HUES6 (cell line): ENCODE measurements at regions not wholly inside any gene's neighbourhood (a gene's known extent, or its start where the extent isn't known, plus 50 kb on each side); places are given as distances from the start of the nearest gene placed in this dataset.
"Not testable (repeated sequence)": the region's sequence is repeated elsewhere in the genome, so short reads cannot be mapped to it uniquely, and the experiment has no call there.

Experiments used
- H3K27ac ChIP-seq: 2 replicates; pipeline ENCODE4 v1.7.0; 2013; ENCODE audit warnings: low read depth, mild to moderate bottlenecking, low read length, inconsistent platforms
- H3K27me3 ChIP-seq: 2 replicates; pipeline ENCODE4 v1.6.1; 2013; ENCODE audit warnings: low read length; ENCODE audit not compliant: control insufficient read depth, insufficient read depth
- H3K36me3 ChIP-seq: 2 replicates; pipeline ENCODE4 v1.6.1; 2013; ENCODE audit warnings: low read length; ENCODE audit not compliant: control insufficient read depth, insufficient read depth
- H3K4me1 ChIP-seq: 2 replicates; pipeline ENCODE4 v1.6.1; 2013; ENCODE audit warnings: low read length; ENCODE audit not compliant: control insufficient read depth, insufficient read depth
- H3K4me3 ChIP-seq: 2 replicates; pipeline ENCODE4 v1.5.1; 2013; ENCODE audit warnings: low read depth, low read length
- H3K9ac ChIP-seq: one replicate; pipeline ENCODE4 v1.6.1; 2013; ENCODE audit warnings: mild to moderate bottlenecking, low read length
- H3K9me3 ChIP-seq: 2 replicates; pipeline ENCODE4 v1.6.1; 2013; ENCODE audit warnings: low read depth, low read length; ENCODE audit not compliant: control insufficient read depth, insufficient read depth

DNA sequence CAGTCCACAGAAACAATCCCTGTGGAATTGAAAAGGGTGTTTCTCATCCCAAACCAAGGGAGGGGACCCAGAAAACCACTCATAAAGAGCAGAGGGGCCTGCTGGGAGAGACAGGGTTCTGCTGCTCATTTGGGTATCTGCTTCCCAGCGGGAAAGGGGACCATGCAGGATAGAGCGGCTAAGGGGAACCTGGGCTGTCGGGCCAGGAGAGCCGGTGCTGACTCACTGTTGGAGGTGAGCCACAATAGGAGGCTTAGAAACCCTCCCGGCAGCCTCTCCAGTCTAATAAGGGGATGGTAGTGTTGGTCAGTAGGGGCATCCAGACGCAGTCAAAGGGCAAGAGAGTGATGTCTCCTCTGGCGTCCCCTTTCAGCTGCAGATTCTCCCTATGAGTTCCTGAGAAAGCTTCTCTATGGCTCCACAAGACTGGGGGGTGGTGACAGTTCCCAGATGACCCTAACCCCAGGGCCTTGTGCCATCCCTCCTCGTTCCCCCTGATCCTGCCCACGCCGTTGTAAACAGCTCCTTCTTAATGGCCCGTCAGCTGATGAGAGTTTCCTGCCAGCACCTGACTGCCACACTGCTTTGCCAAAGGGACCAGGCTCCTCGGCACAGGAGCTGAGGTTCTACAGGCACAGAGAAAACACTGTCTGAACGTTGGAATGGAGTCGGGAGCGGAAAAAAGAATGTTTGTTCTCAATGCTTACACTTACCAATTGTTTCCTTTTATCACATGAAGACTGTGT lies 646.1 kb upstream of the DEFB115 start:
- peaks cover 80% of the 10 kb centered on the region for H3K9me3 ChIP-seq
- H3K4me3 ChIP-seq, result no peak overlapping the region
- no peak overlapping the region for H3K9ac ChIP-seq
- H3K27ac ChIP-seq, result no peak overlapping the region
- H3K4me1 ChIP-seq, result no peaks in the 10 kb centered on the region
- H3K36me3 ChIP-seq, result no peaks in the 10 kb centered on the region
- H3K27me3 ChIP-seq, result no peaks in the 10 kb centered on the region

DNA sequence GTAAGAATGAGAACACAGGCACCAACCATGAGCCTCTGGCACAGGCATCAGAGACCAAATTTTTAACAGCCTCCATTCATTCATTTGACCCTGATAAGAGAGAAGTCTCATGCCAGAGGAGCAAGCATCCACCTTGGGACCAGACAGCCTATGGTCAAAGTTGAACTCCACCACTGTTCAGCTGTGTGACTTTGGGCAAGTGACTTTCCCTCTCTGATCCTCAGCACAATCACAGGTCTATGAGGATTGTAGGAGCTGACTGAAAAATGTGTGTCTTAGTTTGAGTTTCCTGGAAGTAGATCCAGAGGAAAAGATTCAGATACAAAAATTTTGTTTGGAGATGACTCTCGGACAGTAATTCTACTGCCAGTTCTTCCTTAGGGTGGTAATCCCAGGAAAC lies 645.1 kb upstream of the DEFB115 start:
- Histone ChIP-seq H3K9me3 (peaks cover 81% of the 10 kb centered on the region; the same call in 1 of the 2 replicates), H3K27ac (no peak overlapping the region), H3K9ac (no peak overlapping the region), H3K4me1 (no peaks in the 10 kb centered on the region), H3K4me3 (no peak overlapping the region), H3K27me3 (no peaks in the 10 kb centered on the region), H3K36me3 (no peaks in the 10 kb centered on the region)

GRCh38 chr20:30621346-30621745 lies 636.1 kb upstream of the DEFB115 start:
- peaks cover 45% of the 10 kb centered on the region; the same call in 1 of the 2 replicates for H3K9me3 ChIP-seq
- H3K4me3 ChIP-seq, H3K9ac ChIP-seq, H3K27ac ChIP-seq, H3K4me1 ChIP-seq, H3K27me3 ChIP-seq, H3K36me3 ChIP-seq: not testable (repeated sequence)

DNA sequence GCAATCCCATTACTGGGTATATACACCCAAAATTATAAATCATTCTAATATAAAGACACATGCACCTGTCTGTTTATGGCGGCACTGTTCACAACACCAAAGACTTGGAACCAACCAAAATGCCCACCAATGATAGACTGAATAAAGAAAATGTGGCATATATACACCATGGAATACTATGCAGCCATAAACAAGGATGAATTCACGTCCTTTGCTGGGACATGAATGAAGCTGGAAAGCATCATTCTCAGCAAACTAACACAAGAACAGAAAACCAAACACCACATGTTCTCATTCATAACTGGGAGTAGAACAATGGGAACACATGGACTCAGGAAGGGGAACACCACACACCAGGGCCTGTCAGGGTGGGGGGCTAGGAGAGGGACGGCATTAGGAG lies 633.2 kb upstream of the DEFB115 start:
- H3K4me3 ChIP-seq, H3K4me1 ChIP-seq, H3K9ac ChIP-seq, H3K27me3 ChIP-seq, H3K36me3 ChIP-seq, H3K27ac ChIP-seq: not testable (repeated sequence)
- H3K9me3 ChIP-seq, result peaks cover 44% of the 10 kb centered on the region; the same call in 1 of the 2 replicates

GRCh38 chr20:30629376-30629775 lies 628.1 kb upstream of the DEFB115 start:
- H3K9ac ChIP-seq, H3K27me3 ChIP-seq, H3K4me1 ChIP-seq, H3K27ac ChIP-seq, H3K36me3 ChIP-seq, H3K4me3 ChIP-seq: not testable (repeated sequence)
- peaks cover 37% of the 10 kb centered on the region; the same call in 1 of the 2 replicates for H3K9me3 ChIP-seq

GRCh38 chr20:30630761-30631160 lies 626.7 kb upstream of the DEFB115 start:
- H3K9ac ChIP-seq, result no peak overlapping the region
- no peaks in the 10 kb centered on the region for H3K27me3 ChIP-seq
- no peak overlapping the region for H3K27ac ChIP-seq
- peaks cover 42% of the 10 kb centered on the region; the same call in 1 of the 2 replicates for H3K9me3 ChIP-seq
- H3K36me3 ChIP-seq, result no peaks in the 10 kb centered on the region
- no peak overlapping the region for H3K4me3 ChIP-seq
- H3K4me1 ChIP-seq, result no peaks in the 10 kb centered on the region

DNA sequence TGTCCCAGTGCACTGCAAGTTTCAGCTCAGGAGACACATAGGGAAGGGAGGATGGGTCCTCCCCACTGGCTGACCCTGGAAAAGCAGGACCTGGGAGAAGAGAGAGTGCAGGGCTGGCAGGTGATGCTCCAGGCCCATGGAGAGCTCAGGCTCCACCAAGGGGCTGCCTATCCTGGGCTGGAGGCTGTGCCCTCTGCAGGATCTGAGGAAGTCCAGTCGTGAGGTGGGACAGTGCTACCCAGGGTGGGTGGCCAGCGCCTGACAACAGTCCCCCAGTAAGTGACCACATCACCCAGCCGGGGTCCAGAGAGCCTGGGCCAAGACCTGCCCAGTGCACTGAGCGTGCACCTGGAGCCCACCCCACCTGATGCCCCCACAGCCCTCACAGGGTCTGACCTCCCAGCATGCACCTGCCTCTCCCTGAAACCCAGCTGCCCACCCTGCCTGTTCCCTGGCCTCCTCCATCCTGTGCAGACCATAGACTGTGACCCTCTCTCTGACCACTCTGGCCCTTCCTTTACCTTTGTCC lies 626.1 kb upstream of the DEFB115 start:
- not testable (repeated sequence) for H3K27ac ChIP-seq, H3K36me3 ChIP-seq, H3K27me3 ChIP-seq, H3K4me3 ChIP-seq, H3K9ac ChIP-seq, H3K4me1 ChIP-seq
- peaks cover 42% of the 10 kb centered on the region; the same call in 1 of the 2 replicates for H3K9me3 ChIP-seq

DNA sequence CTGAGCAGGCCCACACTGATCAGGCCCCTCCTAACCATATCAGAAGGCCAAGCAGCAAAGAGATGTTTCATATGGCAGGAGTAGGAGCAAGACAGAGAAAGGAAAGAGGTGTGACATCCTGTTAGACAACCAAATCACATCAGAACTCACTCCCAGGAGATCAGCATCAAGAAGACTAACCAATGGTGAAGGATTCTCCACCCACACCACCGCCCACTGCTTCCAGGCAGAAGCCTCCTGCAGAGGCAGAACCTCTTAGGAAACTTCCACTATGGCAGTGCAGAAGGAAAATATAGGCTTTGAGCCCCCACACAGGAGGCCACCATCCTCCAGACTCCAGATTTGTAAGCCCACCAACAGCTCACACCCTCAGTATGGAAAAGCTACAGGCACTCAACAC lies 624.7 kb upstream of the DEFB115 start:
- not testable (repeated sequence) for H3K27ac ChIP-seq, H3K9ac ChIP-seq, H3K27me3 ChIP-seq, H3K4me1 ChIP-seq, H3K36me3 ChIP-seq, H3K4me3 ChIP-seq
- H3K9me3 ChIP-seq, result peaks cover 36% of the 10 kb centered on the region; the same call in 1 of the 2 replicates

GRCh38 chr20:30641522-30641921 lies 615.9 kb upstream of the DEFB115 start:
- H3K27ac ChIP-seq, H3K36me3 ChIP-seq, H3K9ac ChIP-seq, H3K4me1 ChIP-seq, H3K4me3 ChIP-seq, H3K27me3 ChIP-seq: not testable (repeated sequence)
- peaks cover 25% of the 10 kb centered on the region; the same call in 1 of the 2 replicates for H3K9me3 ChIP-seq

- H3K27ac ChIP-seq, H3K27me3 ChIP-seq, H3K36me3 ChIP-seq: not testable (repeated sequence)
Measured at GRCh38 chr20:30660982-30661381, 596.5 kb upstream of the DEFB115 start.

DNA sequence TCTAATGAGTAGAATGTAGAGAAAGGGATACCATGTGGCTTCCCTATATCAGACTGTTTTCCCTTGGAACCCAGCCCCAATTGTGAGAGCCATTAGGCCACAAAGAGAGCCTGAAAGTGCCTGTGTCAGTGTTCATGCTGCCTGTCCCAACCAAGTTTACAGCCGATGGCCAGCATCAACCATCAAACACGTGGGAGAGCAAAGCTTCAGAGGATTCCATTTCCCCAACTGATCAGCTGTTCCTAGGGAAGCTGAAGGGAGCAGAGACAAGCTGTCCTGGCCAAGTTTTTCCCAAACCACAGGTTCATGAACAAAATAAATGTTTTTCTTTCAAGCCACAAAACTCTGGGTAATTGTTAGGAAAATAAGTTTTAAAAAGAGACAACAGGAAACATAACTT lies 589.0 kb upstream of the DEFB115 start:
- H3K9me3 ChIP-seq, result peaks cover 14% of the 10 kb centered on the region; the same call in 1 of the 2 replicates
- H3K9ac ChIP-seq, H3K4me1 ChIP-seq, H3K36me3 ChIP-seq, H3K27me3 ChIP-seq, H3K27ac ChIP-seq, H3K4me3 ChIP-seq: not testable (repeated sequence)

More at GRCh38 chr20:30660982-30661381, 596.5 kb upstream of the DEFB115 start:
- H3K4me3 ChIP-seq, H3K4me1 ChIP-seq, H3K9ac ChIP-seq: not testable (repeated sequence)
- peaks cover 12% of the 10 kb centered on the region for H3K9me3 ChIP-seq
